NB4 (cell line): ENCODE measurements at regions not wholly inside any gene's neighbourhood (a gene's known extent, or its start where the extent isn't known, plus 50 kb on each side); places are given as distances from the start of the nearest gene placed in this dataset.

Source experiments
- DNase-seq: peaks from one replicate; pipeline ENCODE4 v3.0.0; 2010; ENCODE audit warnings: low read depth
- H3K4me3 ChIP-seq: one replicate; pipeline ENCODE4 v1.5.1; 2011; ENCODE audit warnings: mild to moderate bottlenecking, low read depth, low read length, moderate library complexity
- MYC ChIP-seq: IDR thresholded peaks from 2 replicates; pipeline ENCODE4 v1.6.1; 2011; ENCODE audit warnings: low read depth, low read length
- POLR2A ChIP-seq: IDR thresholded peaks from 2 replicates; pipeline ENCODE4 v1.6.1; 2011; ENCODE audit warnings: mild to moderate bottlenecking; ENCODE audit not compliant: insufficient read length; ENCODE audit errors: extremely low read depth
- TF ChIP-seq, protein P1 (sequence below): IDR thresholded peaks from 2 replicates; pipeline ENCODE4 v1.6.1; 2011; ENCODE audit warnings: low read depth, low read length
- TF ChIP-seq, protein P2 (sequence below): IDR thresholded peaks from one replicate; pipeline ENCODE4 v1.5.1; 2012; ENCODE audit warnings: low read depth, low read length

DNA sequence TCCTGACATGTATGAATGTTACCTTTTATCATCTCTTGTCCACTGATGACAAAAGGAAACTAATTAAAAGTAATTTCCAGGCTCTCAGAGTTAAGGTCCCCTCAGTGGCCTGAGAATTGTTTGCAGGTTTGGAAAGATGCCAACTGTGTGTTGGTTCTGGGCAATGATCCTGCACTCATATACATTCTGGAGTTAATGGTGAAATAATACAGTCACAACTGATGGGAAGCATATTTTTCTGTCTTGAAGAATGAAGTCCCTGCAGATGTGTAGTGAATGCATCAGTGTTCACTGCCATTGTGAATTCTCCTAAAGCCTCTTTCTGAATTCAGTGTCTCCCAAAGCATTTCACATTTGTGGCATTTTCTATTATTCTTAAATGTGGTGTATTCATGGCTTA, 238.1 kb upstream of the PPP1R2C start:
- H3K4me3 ChIP-seq: no peak overlapping the region
- TF ChIP-seq POLR2A (no peak), MYC (no peak)
- TF ChIP-seq, protein P1, sequence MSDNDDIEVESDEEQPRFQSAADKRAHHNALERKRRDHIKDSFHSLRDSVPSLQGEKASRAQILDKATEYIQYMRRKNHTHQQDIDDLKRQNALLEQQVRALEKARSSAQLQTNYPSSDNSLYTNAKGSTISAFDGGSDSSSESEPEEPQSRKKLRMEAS: no peak
- TF ChIP-seq, protein P2, sequence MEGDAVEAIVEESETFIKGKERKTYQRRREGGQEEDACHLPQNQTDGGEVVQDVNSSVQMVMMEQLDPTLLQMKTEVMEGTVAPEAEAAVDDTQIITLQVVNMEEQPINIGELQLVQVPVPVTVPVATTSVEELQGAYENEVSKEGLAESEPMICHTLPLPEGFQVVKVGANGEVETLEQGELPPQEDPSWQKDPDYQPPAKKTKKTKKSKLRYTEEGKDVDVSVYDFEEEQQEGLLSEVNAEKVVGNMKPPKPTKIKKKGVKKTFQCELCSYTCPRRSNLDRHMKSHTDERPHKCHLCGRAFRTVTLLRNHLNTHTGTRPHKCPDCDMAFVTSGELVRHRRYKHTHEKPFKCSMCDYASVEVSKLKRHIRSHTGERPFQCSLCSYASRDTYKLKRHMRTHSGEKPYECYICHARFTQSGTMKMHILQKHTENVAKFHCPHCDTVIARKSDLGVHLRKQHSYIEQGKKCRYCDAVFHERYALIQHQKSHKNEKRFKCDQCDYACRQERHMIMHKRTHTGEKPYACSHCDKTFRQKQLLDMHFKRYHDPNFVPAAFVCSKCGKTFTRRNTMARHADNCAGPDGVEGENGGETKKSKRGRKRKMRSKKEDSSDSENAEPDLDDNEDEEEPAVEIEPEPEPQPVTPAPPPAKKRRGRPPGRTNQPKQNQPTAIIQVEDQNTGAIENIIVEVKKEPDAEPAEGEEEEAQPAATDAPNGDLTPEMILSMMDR: no peak
- no peak for DNase-seq

DNA sequence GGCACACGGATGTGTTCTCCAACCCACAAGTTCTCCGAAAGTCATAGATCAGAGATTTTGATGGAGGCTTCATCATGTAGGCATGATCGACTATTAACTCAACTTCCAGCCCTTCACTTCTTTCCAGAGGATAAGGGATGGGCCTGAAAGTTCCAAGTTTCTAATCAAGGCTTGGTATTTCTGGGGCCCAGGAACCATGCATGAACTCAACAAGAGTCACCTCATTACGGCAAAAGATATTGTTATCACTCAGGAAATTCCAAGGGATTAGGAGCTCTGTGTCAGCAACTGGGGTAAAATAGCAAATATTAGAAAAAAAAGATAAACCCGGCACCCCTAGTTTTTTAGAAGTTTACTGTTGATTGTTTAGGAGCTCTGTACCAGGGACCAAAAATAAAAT, 240.1 kb upstream of the PPP1R2C start:
- no peak for DNase-seq
- H3K4me3 ChIP-seq: no peak overlapping the region
- TF ChIP-seq, protein P1: no peak
- no peak for TF ChIP-seq POLR2A
- TF ChIP-seq MYC: no peak
- TF ChIP-seq, protein P2: no peak

DNA sequence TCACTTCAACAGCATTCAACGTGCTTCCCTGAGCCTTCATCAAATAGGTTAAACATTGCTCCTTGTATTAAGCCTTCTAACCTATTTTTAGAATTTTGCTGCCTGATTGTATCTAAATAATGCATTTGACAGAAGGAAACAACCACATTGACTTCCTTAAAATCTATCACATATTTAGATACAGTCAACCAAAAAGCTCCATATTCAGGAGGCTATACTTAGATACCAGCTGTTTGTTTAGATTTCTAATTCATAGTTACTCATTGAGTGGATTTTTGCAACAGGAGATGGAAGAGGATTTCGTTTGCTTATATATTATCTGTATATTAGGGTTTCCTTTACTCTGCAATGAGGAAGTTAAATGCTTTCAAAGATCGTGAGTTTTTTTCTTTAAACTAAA, 241.1 kb upstream of the PPP1R2C start:
- no peak overlapping the region for H3K4me3 ChIP-seq
- DNase-seq: no peak
- TF ChIP-seq, protein P1: no peak
- TF ChIP-seq MYC (no peak), POLR2A (no peak)
- TF ChIP-seq, protein P2: no peak

DNA sequence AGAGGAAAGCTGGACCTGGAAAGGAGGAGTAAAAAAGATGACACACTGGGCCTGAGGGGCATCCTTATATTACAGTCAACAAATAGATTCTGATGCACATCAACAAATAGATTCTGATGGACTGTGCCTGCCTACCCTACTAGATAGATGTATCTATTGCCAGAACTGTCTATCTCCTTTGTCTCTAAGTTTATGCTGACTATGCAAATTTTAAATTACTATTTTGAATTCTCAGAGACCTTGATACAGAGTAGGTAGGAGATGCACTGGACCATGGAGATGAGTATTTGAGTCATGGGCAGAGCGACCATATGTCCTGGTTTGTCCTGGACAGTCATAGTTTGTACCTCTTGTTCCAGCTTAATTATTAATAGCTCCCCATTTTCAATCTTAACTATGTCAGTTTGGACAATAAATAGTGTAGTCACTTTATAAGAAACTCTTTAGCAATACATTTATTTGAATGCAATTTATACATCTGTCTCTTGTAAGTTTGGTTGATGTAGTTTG, 247.9 kb upstream of the PPP1R2C start:
- TF ChIP-seq MYC: no peak
- TF ChIP-seq POLR2A: no peak
- TF ChIP-seq, protein P2: no peak
- TF ChIP-seq, protein P1: no peak
- DNase-seq: no peak
- H3K4me3 ChIP-seq: no peak overlapping the region

DNA sequence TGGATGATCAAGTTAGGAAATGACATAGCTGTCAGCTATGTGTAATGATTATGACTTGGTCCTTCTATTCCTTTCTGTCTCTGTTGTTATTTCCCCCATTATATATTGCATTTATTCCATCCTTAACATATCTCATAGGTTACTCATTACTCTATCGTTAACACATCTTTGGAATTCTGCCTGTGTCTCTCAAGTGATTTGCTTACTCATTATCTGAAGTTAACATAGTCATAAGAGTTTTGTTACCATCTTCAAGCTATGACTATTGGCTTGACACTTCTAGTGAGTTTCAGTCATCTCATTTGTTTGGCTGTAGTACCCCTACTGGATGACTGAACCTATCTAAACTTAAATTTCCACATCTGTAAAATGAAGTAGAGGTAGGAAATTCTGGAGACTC, 286.1 kb upstream of the PPP1R2C start:
- no peak for DNase-seq
- TF ChIP-seq MYC: no peak
- TF ChIP-seq POLR2A: no peak
- TF ChIP-seq, protein P1: no peak
- TF ChIP-seq, protein P2: no peak
- no peak overlapping the region for H3K4me3 ChIP-seq

DNA sequence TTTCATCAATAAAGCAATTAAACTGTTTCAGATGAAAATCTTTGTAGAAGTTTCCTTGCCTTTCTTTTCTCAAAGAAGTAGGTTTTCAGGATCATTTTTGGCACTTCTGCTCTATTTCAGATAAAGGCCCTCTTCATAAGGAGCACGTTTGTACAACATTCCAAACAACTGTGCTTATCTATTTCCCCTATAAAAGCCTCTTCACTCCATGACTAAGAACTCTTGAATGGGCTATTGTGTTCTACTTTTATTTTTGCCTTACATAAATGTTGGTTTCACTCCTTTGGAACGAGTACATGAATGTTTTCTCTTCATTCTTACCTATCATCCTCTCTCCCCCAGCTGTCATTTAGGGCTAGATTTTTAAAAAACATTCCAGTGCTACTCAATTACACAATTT, 288.0 kb upstream of the PPP1R2C start:
- no peak overlapping the region for H3K4me3 ChIP-seq
- no peak for DNase-seq
- TF ChIP-seq, protein P2: no peak
- TF ChIP-seq, protein P1: no peak
- TF ChIP-seq POLR2A: no peak
- no peak for TF ChIP-seq MYC
